Endodermal cell (in vitro differentiated cells): ENCODE measurements at regions not wholly inside any gene's neighbourhood (a gene's known extent, or its start where the extent isn't known, plus 50 kb on each side); places are given as distances from the start of the nearest gene placed in this dataset.

ENCODE experiments used
- DNase-seq: peaks from one replicate; pipeline ENCODE4 v3.0.0-alpha.2; 2017
- H3K27ac ChIP-seq: 2 replicates; pipeline ENCODE4 v1.5.1; 2013; ENCODE audit warnings: mild to moderate bottlenecking, low read depth, low read length, moderate library complexity
- H3K27me3 ChIP-seq: 2 replicates; pipeline ENCODE4 v1.6.1; 2013; ENCODE audit warnings: mild to moderate bottlenecking, low read length, moderate library complexity; ENCODE audit not compliant: insufficient read depth, control insufficient read depth, poor library complexity, severe bottlenecking
- H3K36me3 ChIP-seq: 2 replicates; pipeline ENCODE4 v1.7.0; 2013; ENCODE audit warnings: mild to moderate bottlenecking, low read length, moderate library complexity; ENCODE audit not compliant: control insufficient read depth, insufficient read depth
- H3K4me1 ChIP-seq: one replicate; pipeline ENCODE4 v1.7.0; 2013; ENCODE audit warnings: low read length; ENCODE audit not compliant: control insufficient read depth, insufficient read depth
- H3K4me3 ChIP-seq: 2 replicates; pipeline ENCODE4 v1.5.1; 2013; ENCODE audit warnings: mild to moderate bottlenecking, low read length, moderate library complexity
- H3K9ac ChIP-seq: 2 replicates; pipeline ENCODE4 v1.6.1; 2013; ENCODE audit warnings: mild to moderate bottlenecking, low read length, moderate library complexity; ENCODE audit not compliant: poor library complexity, severe bottlenecking; ENCODE audit errors: extremely low read depth
- H3K9me3 ChIP-seq: 2 replicates; pipeline ENCODE4 v1.6.1; 2013; ENCODE audit warnings: mild to moderate bottlenecking, low read length, moderate library complexity; ENCODE audit not compliant: control insufficient read depth
- H3K27ac Mint-ChIP-seq: 2 replicates; pipeline ENCODE4 v1.8.0; 2020; ENCODE audit warnings: mixed read lengths
- H3K27me3 Mint-ChIP-seq: 2 replicates; pipeline ENCODE4 v1.8.0; 2021; ENCODE audit warnings: mild to moderate bottlenecking, mixed read lengths; ENCODE audit not compliant: insufficient read depth
- H3K36me3 Mint-ChIP-seq: 2 replicates; pipeline ENCODE4 v1.8.0; 2020; ENCODE audit warnings: low read depth, mixed read lengths
- H3K4me1 Mint-ChIP-seq: 2 replicates; pipeline ENCODE4 v1.8.0; 2020; ENCODE audit warnings: mixed read lengths
- H3K4me3 Mint-ChIP-seq: 2 replicates; pipeline ENCODE4 v1.8.0; 2020; ENCODE audit warnings: mild to moderate bottlenecking, moderate library complexity, mixed read lengths
- H3K9me3 Mint-ChIP-seq: 2 replicates; pipeline ENCODE4 v1.8.0; 2020; ENCODE audit warnings: mild to moderate bottlenecking, mixed read lengths
- WGBS, 2 experiments: methylation state at CpG; one replicate each; pipeline versions ENCODE4 v1.1.5 to v1.1.7; 2013; ENCODE audit warnings: missing lambda C conversion rate in 2 of 2, mixed read lengths in 1 of 2; ENCODE audit not compliant: insufficient coverage in 1 of 2, insufficient read length in 1 of 2; 5-methylcytosine and 5-hydroxymethylcytosine counted together
- TF ChIP-seq, protein P1 (sequence below): fragments of 200-600 bp; sonication (generic); conservative IDR thresholded peaks from 2 replicates; pipeline ENCODE4 v1.5.0; 2021; ENCODE audit warnings: antibody characterized with exemption, mild to moderate bottlenecking

GRCh38 chr1:172971241-172971640, 79.5 kb downstream of the TNFSF18 start:
- no peak overlapping the region for H3K4me3 ChIP-seq
- H3K9me3 ChIP-seq: no peaks in the 10 kb centered on the region
- H3K36me3 ChIP-seq: no peaks in the 10 kb centered on the region
- H3K4me1 ChIP-seq: no peaks in the 10 kb centered on the region
- Mint-ChIP-seq H3K4me1 (peaks cover 6% of the 10 kb centered on the region), H3K27me3 (no peaks in the 10 kb centered on the region), H3K9me3 (peaks cover 1% of the 10 kb centered on the region), H3K4me3 (no peak overlapping the region), H3K27ac (no peak overlapping the region), H3K36me3 (no peaks in the 10 kb centered on the region)
- no peaks in the 10 kb centered on the region for H3K27me3 ChIP-seq
- H3K27ac ChIP-seq: no peak overlapping the region
- TF ChIP-seq, protein P1, sequence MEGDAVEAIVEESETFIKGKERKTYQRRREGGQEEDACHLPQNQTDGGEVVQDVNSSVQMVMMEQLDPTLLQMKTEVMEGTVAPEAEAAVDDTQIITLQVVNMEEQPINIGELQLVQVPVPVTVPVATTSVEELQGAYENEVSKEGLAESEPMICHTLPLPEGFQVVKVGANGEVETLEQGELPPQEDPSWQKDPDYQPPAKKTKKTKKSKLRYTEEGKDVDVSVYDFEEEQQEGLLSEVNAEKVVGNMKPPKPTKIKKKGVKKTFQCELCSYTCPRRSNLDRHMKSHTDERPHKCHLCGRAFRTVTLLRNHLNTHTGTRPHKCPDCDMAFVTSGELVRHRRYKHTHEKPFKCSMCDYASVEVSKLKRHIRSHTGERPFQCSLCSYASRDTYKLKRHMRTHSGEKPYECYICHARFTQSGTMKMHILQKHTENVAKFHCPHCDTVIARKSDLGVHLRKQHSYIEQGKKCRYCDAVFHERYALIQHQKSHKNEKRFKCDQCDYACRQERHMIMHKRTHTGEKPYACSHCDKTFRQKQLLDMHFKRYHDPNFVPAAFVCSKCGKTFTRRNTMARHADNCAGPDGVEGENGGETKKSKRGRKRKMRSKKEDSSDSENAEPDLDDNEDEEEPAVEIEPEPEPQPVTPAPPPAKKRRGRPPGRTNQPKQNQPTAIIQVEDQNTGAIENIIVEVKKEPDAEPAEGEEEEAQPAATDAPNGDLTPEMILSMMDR: no peak
- WGBS, 2 experiments: 85 to 94% methylated on average over 4 of the region's 4 CpGs
- no peak overlapping the region for H3K9ac ChIP-seq
- no peak for DNase-seq

DNA sequence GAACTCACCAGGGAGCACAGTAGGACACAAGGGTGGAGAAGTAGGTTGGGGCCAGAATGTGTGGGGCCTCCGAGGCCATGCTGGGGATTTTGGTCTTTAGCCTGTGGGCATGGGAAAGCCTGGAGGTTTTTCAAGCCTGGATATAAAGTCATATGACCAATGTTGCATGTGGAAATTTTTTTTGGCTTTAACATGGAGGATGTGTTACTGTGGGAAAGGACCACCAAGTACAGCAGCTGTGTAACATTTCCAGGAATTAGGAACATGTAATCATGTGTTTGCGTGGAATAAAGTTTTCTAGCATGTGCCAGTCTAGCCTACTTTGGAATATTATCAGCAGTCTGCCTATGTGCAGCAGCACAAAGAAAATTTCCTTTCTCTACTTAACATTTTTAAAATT, 78.5 kb downstream of the TNFSF18 start:
- Mint-ChIP-seq H3K4me3 (no peak overlapping the region), H3K27ac (no peak overlapping the region), H3K27me3 (no peaks in the 10 kb centered on the region), H3K36me3 (no peaks in the 10 kb centered on the region), H3K9me3 (peaks cover 1% of the 10 kb centered on the region), H3K4me1 (peaks cover 12% of the 10 kb centered on the region)
- TF ChIP-seq, protein P1: no peak
- Histone ChIP-seq H3K9me3 (no peaks in the 10 kb centered on the region), H3K36me3 (no peaks in the 10 kb centered on the region), H3K4me1 (no peaks in the 10 kb centered on the region), H3K27ac (no peak overlapping the region), H3K9ac (no peak overlapping the region), H3K27me3 (no peaks in the 10 kb centered on the region), H3K4me3 (no peak overlapping the region)
- 60 to 96% methylated on average over 1 to 2 of the region's 2 CpGs for WGBS, 2 experiments
- DNase-seq: no peak

DNA sequence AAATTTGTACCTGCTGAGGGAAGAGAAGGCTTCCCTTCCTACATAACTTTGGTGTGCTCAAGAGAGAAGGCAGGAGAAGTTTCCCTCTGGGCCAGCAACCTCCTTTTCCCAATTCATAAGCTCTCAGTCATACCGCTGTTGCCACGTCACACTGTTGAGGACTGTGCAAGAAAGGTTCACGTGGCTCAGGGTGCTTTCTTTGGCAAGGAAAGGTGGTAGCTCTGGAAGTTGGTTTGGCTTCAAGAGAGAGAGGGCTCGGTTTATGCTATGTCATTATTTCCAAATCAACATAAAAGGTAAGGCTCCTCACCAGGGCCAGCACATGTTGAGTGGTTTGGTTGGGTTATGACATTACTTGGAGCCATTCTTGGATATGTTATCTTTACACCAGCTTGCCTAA, 77.3 kb downstream of the TNFSF18 start:
- no peaks in the 10 kb centered on the region for H3K27me3 ChIP-seq
- H3K36me3 Mint-ChIP-seq: no peaks in the 10 kb centered on the region
- DNase-seq: no peak
- no peaks in the 10 kb centered on the region for H3K4me1 ChIP-seq
- H3K9me3 Mint-ChIP-seq: peaks cover 1% of the 10 kb centered on the region
- H3K9me3 ChIP-seq: no peaks in the 10 kb centered on the region
- H3K27ac ChIP-seq: no peak overlapping the region
- WGBS, 2 experiments: 88% methylated on average over 3 of the region's 4 CpGs; no CpG with 5 or more reads in 1 of the 2 experiments
- no peak overlapping the region for H3K27ac Mint-ChIP-seq
- peaks cover 12% of the 10 kb centered on the region for H3K4me1 Mint-ChIP-seq
- H3K4me3 ChIP-seq: no peak overlapping the region
- no peaks in the 10 kb centered on the region for H3K27me3 Mint-ChIP-seq
- no peak overlapping the region for H3K4me3 Mint-ChIP-seq
- TF ChIP-seq, protein P1: no peak
- H3K9ac ChIP-seq: no peak overlapping the region
- H3K36me3 ChIP-seq: no peaks in the 10 kb centered on the region
